Stomach (tissue), 4 donors: ENCODE measurements at regions not wholly inside any gene's neighbourhood (a gene's known extent, or its start where the extent isn't known, plus 50 kb on each side); places are given as distances from the start of the nearest gene placed in this dataset.

Experiments
- CTCF ChIP-seq, 7 experiments: fragments of 450-650 bp in 4 of 7; fragments of 200-600 bp in 3 of 7; sonication (generic) in 3 of 7; IDR thresholded peaks; one replicate each; pipeline ENCODE4 v1.5.1; 2016 to 2019; ENCODE audit warnings: antibody characterized with exemption in 7 of 7, control low read depth in 2 of 7, mild to moderate bottlenecking in 1 of 7
- EP300 ChIP-seq: sonication (generic); formaldehyde crosslinking; IDR thresholded peaks from one replicate; pipeline ENCODE4 v1.6.1; 2017; ENCODE audit warnings: antibody characterized with exemption
- POLR2A ChIP-seq, 4 donors: fragments of 450-650 bp; IDR thresholded peaks; one replicate each; pipeline ENCODE4 v1.6.1; 2016; ENCODE audit warnings: antibody characterized with exemption in 4 of 4, control low read depth in 2 of 4, mild to moderate bottlenecking in 1 of 4, moderate library complexity in 1 of 4
- POLR2AphosphoS5 ChIP-seq, 3 donors: sonication (generic); formaldehyde crosslinking; IDR thresholded peaks; one replicate each; pipeline ENCODE4 v1.6.1; 2016; ENCODE audit warnings: antibody characterized with exemption in 3 of 3

GRCh38 chr1:30400507-30400906 lies 322.9 kb downstream of the MATN1 start:
- TF ChIP-seq CTCF (IDR thresholded peaks at IDR 0.05), result no peak
- no peak for TF ChIP-seq POLR2AphosphoS5 (IDR thresholded peaks at IDR 0.05)
- no peak for TF ChIP-seq POLR2A (IDR thresholded peaks at IDR 0.05)
- TF ChIP-seq EP300, result no peak
